ENCODE measurements at regions not wholly inside any gene's neighbourhood (a gene's known extent, or its start where the extent isn't known, plus 50 kb on each side); places are given as distances from the start of the nearest gene placed in this dataset.

DNA sequence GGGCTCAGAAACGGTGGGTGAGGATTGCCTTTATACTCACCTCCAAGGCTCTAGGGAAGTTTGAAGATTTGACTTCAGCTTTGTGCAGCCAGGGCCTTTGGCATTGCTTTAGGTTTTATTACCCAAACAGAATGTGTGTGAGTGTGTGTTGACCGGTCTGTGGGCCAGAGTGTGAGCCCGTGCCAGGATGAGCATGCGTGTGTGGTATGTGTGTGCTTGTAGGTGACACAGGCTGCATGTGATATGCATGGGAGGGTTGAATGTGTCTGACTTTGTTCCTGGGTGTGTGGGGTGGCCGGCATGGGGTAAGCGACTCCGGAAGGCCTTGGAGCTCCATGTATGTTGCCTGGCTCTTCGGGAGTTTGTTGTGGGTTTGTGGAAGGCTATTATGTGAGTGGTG lies 160.5 kb downstream of the FOXD2 start:
- Histone ChIP-seq H3K79me2 (ENCODE audit: control insufficient read depth in 1 of 2, insufficient read depth in 2 of 2, low read length in 2 of 2) (no peaks in the 10 kb centered on the region), H2BK12ac (ENCODE audit: low read depth, low read length) (no peak overlapping the region), H4K20me1 (replicated peaks in 1 of 2; ENCODE audit: control insufficient read depth in 1 of 2, insufficient read depth in 2 of 2, low read length in 2 of 2) (no peaks in the 10 kb centered on the region), H3K27ac (ENCODE audit: low read depth, low read length) (no peak overlapping the region), H2BK120ac (replicated peaks; ENCODE audit: low read depth, low read length) (no peak overlapping the region), H2AK5ac (ENCODE audit: low read depth, low read length) (0 out of 2 replicates have a peak overlapping the region, but pooled peaks have one; percentile 53), H3K9ac (replicated peaks in 1 of 4; ENCODE audit: extremely low read depth in 1 of 4, low read depth in 3 of 4, low read length in 3 of 4) (no peak overlapping the region), H3K23me2 (ENCODE audit: low read depth, low read length) (peaks cover under 1% of the 10 kb centered on the region; the same call in 1 of the 2 replicates), H3K4ac (replicated peaks; ENCODE audit: insufficient read length, low read depth, low read length) (no peak overlapping the region), H2AFZ (ENCODE audit: low read length) (no peak overlapping the region), H3K79me1 (ENCODE audit: low read depth, low read length) (no peaks in the 10 kb centered on the region), H3K14ac (ENCODE audit: insufficient read length) (no peak overlapping the region), H3K9me3 (ENCODE audit: insufficient read depth in 2 of 2, low read depth in 1 of 2, low read length in 1 of 2) (peaks cover 11 to 16% of the 10 kb centered on the region in 2 experiments), H3K23ac (ENCODE audit: insufficient read length) (no peak overlapping the region), H2BK5ac (ENCODE audit: low read depth, low read length) (no peak overlapping the region), H3K36me3 (ENCODE audit: control insufficient read depth in 2 of 4, insufficient read depth in 4 of 4, low read length in 3 of 4) (no peaks in the 10 kb centered on the region), H3K4me2 (ENCODE audit: insufficient read depth in 1 of 2, low read depth in 2 of 2, low read length in 2 of 2) (no peak overlapping the region), H3K18ac (ENCODE audit: extremely low read depth, low read length) (no peak overlapping the region), H4K5ac (ENCODE audit: insufficient read length, low read depth, low read length) (no peak overlapping the region), H2BK20ac (ENCODE audit: low read length) (0 out of 2 replicates have a peak overlapping the region, but pooled peaks have one; percentile 80), H4K91ac (replicated peaks; ENCODE audit: insufficient read length, low read length) (no peak overlapping the region), H3K27me3 (replicated peaks in 1 of 4; ENCODE audit: control insufficient read depth in 3 of 4, extremely low read depth in 1 of 4, insufficient read depth in 3 of 4, low read length in 3 of 4) (peaks cover 9 to 14% (median 12%) of the 10 kb centered on the region in 4 experiments), H3K4me3 (ENCODE audit: extremely low read depth in 1 of 4, insufficient read depth in 2 of 4, low read depth in 3 of 4, low read length in 4 of 4) (no peak overlapping the region), H3K56ac (replicated peaks; ENCODE audit: insufficient read length, low read depth, low read length) (no peak overlapping the region), H4K8ac (ENCODE audit: extremely low read depth, insufficient read depth, low read length) (no peak overlapping the region), H3K4me1 (replicated peaks in 1 of 4; ENCODE audit: control insufficient read depth in 3 of 4, insufficient read depth in 4 of 4, low read length in 3 of 4) (peaks cover 0 to 3% (median 0%) of the 10 kb centered on the region in 4 experiments; a peak in 1 of 7 replicates), H2BK15ac (ENCODE audit: low read length) (no peak overlapping the region)
- POLR2A ChIA-PET (ENCODE audit: partially characterized antibody), result no interaction called here
- CTCF ChIA-PET (ENCODE audit: partially characterized antibody), result interaction anchor here (0.9 to 2.0 kb wide), 7 partner anchors 10 to 149 kb away, joined by 3 to 12 read pairs (median 4); no protein-coding TSS in a partner anchor
- DNase-seq (ENCODE audit: low read depth in 1 of 2, low spot score in 2 of 2), result no peak
- 87% methylated on average over 8 of the region's 8 CpGs; no CpG with 5 or more reads in 1 of the 2 experiments for WGBS, 2 experiments (ENCODE audit: extremely low coverage in 1 of 2, insufficient coverage in 1 of 2, insufficient read length in 1 of 2, insufficient replicate concordance in 2 of 2, low coverage in 1 of 2, low lambda C conversion rate in 2 of 2, missing lambda C conversion rate in 1 of 2)
- FAIRE-seq, result no peak
- TF ChIP-seq KDM5A (IDR thresholded peaks at IDR 0.05; ENCODE audit: low read length) (no peak), HDAC6 (IDR thresholded peaks at IDR 0.05; ENCODE audit: low read depth, low read length) (no peak), SP2 (IDR thresholded peaks at IDR 0.05; ENCODE audit: low read length) (no peak), FOSL1 (IDR thresholded peaks at IDR 0.05; ENCODE audit: insufficient read depth, low read depth, low read length) (no peak), EZH2 (IDR thresholded peaks at IDR 0.05; ENCODE audit: low read depth, low read length, severe bottlenecking) (no peak), POLR2AphosphoS5 (IDR thresholded peaks at IDR 0.05; ENCODE audit: low read depth, low read length) (no peak), GABPA (IDR thresholded peaks at IDR 0.05; ENCODE audit: borderline replicate concordance, insufficient read depth, low read length) (no peak), SUZ12 (IDR thresholded peaks at IDR 0.05; ENCODE audit: low read length) (no peak), SRF (IDR thresholded peaks at IDR 0.05; ENCODE audit: low read depth, low read length) (no peak), RBBP5 (IDR thresholded peaks at IDR 0.05; ENCODE audit: borderline replicate concordance, low read depth, low read length) (no peak), BCL11A (IDR thresholded peaks at IDR 0.05; ENCODE audit: low read depth in 2 of 2, low read length in 2 of 2) (no peak), CTBP2 (IDR thresholded peaks at IDR 0.05; ENCODE audit: borderline replicate concordance, insufficient read depth, insufficient read length, low read length) (no peak)
- TF ChIP-seq, protein P1, sequence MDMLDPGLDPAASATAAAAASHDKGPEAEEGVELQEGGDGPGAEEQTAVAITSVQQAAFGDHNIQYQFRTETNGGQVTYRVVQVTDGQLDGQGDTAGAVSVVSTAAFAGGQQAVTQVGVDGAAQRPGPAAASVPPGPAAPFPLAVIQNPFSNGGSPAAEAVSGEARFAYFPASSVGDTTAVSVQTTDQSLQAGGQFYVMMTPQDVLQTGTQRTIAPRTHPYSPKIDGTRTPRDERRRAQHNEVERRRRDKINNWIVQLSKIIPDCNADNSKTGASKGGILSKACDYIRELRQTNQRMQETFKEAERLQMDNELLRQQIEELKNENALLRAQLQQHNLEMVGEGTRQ (IDR thresholded peaks at IDR 0.05; ENCODE audit: low read length), result no peak

Measured in H1 (cell line).